ENCODE measurements at regions not wholly inside any gene's neighbourhood (a gene's known extent, or its start where the extent isn't known, plus 50 kb on each side); places are given as distances from the start of the nearest gene placed in this dataset.

GRCh38 chrX:37942170-37942569 lies 64.2 kb upstream of the SYTL5 start:
- H2AFZ ChIP-seq (ENCODE audit: low read length) = no peak overlapping the region
- POLR2A ChIA-PET = no interaction called here
- no peaks in the 10 kb centered on the region for H3K4me1 ChIP-seq (ENCODE audit: insufficient read depth, low read length)
- no peaks in the 10 kb centered on the region for H3K79me2 ChIP-seq (ENCODE audit: insufficient read depth, low read length)
- no TSS peak for BruUV-seq (replicated peaks)
- TF ChIP-seq ZFP82 (CRISPR knock-in tag; IDR thresholded peaks at IDR 0.05; ENCODE audit: borderline replicate concordance) (no peak), TBX3 (IDR thresholded peaks at IDR 0.05; ENCODE audit: borderline replicate concordance) (no peak), ZNF205 (CRISPR knock-in tag; IDR thresholded peaks at IDR 0.05) (no peak), ZNF333 (CRISPR knock-in tag; IDR thresholded peaks at IDR 0.05; ENCODE audit: borderline replicate concordance) (no peak), NBN (conservative IDR thresholded peaks at IDR 0.05) (no peak), PAX8 (CRISPR knock-in tag; IDR thresholded peaks at IDR 0.05; ENCODE audit: borderline replicate concordance) (no peak)
- TF ChIP-seq, protein P1, sequence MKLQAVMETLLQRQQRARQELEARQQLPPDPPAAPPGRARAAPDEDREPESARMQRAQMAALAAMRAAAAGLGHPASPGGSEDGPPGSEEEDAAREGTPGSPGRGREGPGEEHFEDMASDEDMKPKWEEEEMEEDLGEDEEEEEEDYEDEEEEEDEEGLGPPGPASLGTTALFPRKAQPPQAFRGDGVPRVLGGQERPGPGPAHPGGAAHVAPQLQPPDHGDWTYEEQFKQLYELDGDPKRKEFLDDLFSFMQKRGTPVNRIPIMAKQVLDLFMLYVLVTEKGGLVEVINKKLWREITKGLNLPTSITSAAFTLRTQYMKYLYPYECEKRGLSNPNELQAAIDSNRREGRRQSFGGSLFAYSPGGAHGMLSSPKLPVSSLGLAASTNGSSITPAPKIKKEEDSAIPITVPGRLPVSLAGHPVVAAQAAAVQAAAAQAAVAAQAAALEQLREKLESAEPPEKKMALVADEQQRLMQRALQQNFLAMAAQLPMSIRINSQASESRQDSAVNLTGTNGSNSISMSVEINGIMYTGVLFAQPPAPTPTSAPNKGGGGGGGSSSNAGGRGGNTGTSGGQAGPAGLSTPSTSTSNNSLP (IDR thresholded peaks at IDR 0.05; ENCODE audit: low read depth, low read length) = no peak
- 30% methylated on average over 2 of the region's 2 CpGs for WGBS (ENCODE audit: low lambda C conversion rate)
- H3K36me3 ChIP-seq (replicated peaks in 1 of 2; ENCODE audit: control insufficient read depth in 1 of 2, insufficient read depth in 2 of 2, low read length in 2 of 2) = no peaks in the 10 kb centered on the region
- no peaks in the 10 kb centered on the region; a peak in 1 of 5 replicates for H3K27me3 ChIP-seq (ENCODE audit: control insufficient read depth in 1 of 2, insufficient read depth in 2 of 2, low read length in 2 of 2)
- ATAC-seq (no peak), DNase-seq (ENCODE audit: low spot score) (no peak), FAIRE-seq (no peak)
- no peak overlapping the region for H3K27ac ChIP-seq (ENCODE audit: extremely low read length, insufficient read depth, low read length)
- no peak overlapping the region for H3K4me3 ChIP-seq (replicated peaks in 1 of 3; ENCODE audit: insufficient read depth in 1 of 3, low read depth in 2 of 3, low read length in 3 of 3)
- H4K20me1 ChIP-seq (ENCODE audit: insufficient read depth, low read length) = no peaks in the 10 kb centered on the region
- in situ Hi-C loops (cut with HindIII; ENCODE audit: extremely low pct_ligation_motif_present, low pct_unique_long_range_greater_than_20kb) = no loop called here
- no peaks in the 10 kb centered on the region for H3K9me3 ChIP-seq (ENCODE audit: low read length)
- intact Hi-C loops (cut with micrococcal nuclease; ENCODE audit: unreplicated experiment) = no loop called here
- no peak overlapping the region for H3K9ac ChIP-seq (ENCODE audit: insufficient read depth, low read depth, low read length)
- no peak overlapping the region for H3K4me2 ChIP-seq (ENCODE audit: low read depth, low read length)
- CTCF ChIA-PET (ENCODE audit: low intra/inter-chr PET ratio, low total read pairs) = no interaction called here

All from HepG2 (cell line).